H1 (cell line): ENCODE measurements at regions not wholly inside any gene's neighbourhood (a gene's known extent, or its start where the extent isn't known, plus 50 kb on each side); places are given as distances from the start of the nearest gene placed in this dataset.

ENCODE experiments used
- CBX8 ChIP-seq: fragments of 300-800, 300-1000 bp; sonication (generic); IDR thresholded peaks from 2 replicates; pipeline ENCODE4 v1.7.1; 2016; ENCODE audit warnings: low read depth, low read length, borderline replicate concordance
- HDAC6 ChIP-seq: IDR thresholded peaks from one replicate; pipeline ENCODE4 v1.7.1; 2012; ENCODE audit warnings: low read depth, mild to moderate bottlenecking, inconsistent platforms, low read length, moderate library complexity
- JUND ChIP-seq: IDR thresholded peaks from 2 replicates; pipeline ENCODE4 v1.6.1; 2011; ENCODE audit warnings: mild to moderate bottlenecking, improper control_type of control experiment, low read length
- MAFK ChIP-seq: IDR thresholded peaks from 2 replicates; pipeline ENCODE4 v1.6.1; 2012; ENCODE audit warnings: low read depth, mild to moderate bottlenecking, improper control_type of control experiment, low read length
- POLR2A ChIP-seq, 2 experiments: IDR thresholded peaks; 1 replicate in 1 of 2; 2 replicates in 1 of 2; pipeline ENCODE4 v1.6.1; 2011; ENCODE audit warnings: low read depth in 2 of 2, low read length in 2 of 2, mild to moderate bottlenecking in 2 of 2; ENCODE audit errors: control extremely low read depth in 1 of 2
- RXRA ChIP-seq: IDR thresholded peaks from 2 replicates; pipeline ENCODE4 v1.6.1; 2011; ENCODE audit warnings: low read depth, mild to moderate bottlenecking, low read length, moderate library complexity; ENCODE audit not compliant: insufficient read depth
- SIRT6 ChIP-seq: IDR thresholded peaks from one replicate; pipeline ENCODE4 v1.7.1; 2012; ENCODE audit warnings: low read length, inconsistent platforms

DNA sequence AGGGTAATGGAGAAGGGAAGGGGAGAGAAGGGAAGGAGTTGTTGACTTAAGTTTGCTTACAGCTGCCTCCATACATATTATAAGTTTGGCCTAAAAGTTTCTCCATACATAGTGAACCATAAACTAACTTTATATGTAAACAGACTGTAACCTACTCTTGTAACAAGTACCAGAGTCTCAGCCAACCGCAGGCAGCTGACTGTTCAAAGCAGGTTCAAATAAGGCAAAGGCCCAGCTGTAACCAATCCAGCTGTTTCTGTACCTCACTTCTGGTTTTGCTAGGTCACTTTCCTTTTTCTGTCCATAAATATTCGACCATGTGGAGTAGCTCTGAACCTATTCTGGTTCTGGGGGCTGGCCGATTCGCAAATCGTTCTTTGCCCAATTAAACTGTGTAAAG is 591.2 kb downstream of the INSC start (continued):
- no peak for TF ChIP-seq CBX8
- TF ChIP-seq POLR2A (IDR thresholded peaks at IDR 0.05; ENCODE audit: control extremely low read depth in 1 of 2, low read depth in 2 of 2, low read length in 2 of 2), result no peak
- no peak for TF ChIP-seq RXRA
- TF ChIP-seq MAFK, result no peak
- no peak for TF ChIP-seq HDAC6
- no peak for TF ChIP-seq JUND
- TF ChIP-seq SIRT6, result no peak
